Trophoblast cell (in vitro differentiated cells and primary cell): ENCODE measurements at regions not wholly inside any gene's neighbourhood (a gene's known extent, or its start where the extent isn't known, plus 50 kb on each side); places are given as distances from the start of the nearest gene placed in this dataset.
"Not testable (repeated sequence)": the region's sequence is repeated elsewhere in the genome, so short reads cannot be mapped to it uniquely, and the experiment has no call there.

Experiments
- DNase-seq, 2 donors: peaks; one replicate each; pipeline ENCODE4 v3.0.0-alpha.2; 2016
- H2AFZ ChIP-seq: 2 replicates; pipeline ENCODE4 v1.6.1; 2013; ENCODE audit warnings: low read length, moderate library complexity, mild to moderate bottlenecking; ENCODE audit not compliant: insufficient read depth, poor library complexity
- H2AK5ac ChIP-seq: 2 replicates; pipeline ENCODE4 v1.6.1; 2013; ENCODE audit warnings: mild to moderate bottlenecking, low read length
- H2BK120ac ChIP-seq: 2 replicates; pipeline ENCODE4 v1.6.1; 2013; ENCODE audit warnings: low read length, mild to moderate bottlenecking, moderate library complexity; ENCODE audit not compliant: insufficient read depth, poor library complexity
- H2BK12ac ChIP-seq: 2 replicates; pipeline ENCODE4 v1.6.1; 2013; ENCODE audit warnings: mild to moderate bottlenecking, low read length, moderate library complexity
- H2BK5ac ChIP-seq: 2 replicates; pipeline ENCODE4 v1.6.1; 2013; ENCODE audit warnings: low read length, low read depth, moderate library complexity, mild to moderate bottlenecking; ENCODE audit not compliant: poor library complexity
- H3K14ac ChIP-seq: 2 replicates; pipeline ENCODE4 v1.6.1; 2013; ENCODE audit warnings: mild to moderate bottlenecking, low read length
- H3K18ac ChIP-seq: 2 replicates; pipeline ENCODE4 v1.6.1; 2013; ENCODE audit warnings: mild to moderate bottlenecking, low read length
- H3K23ac ChIP-seq: 2 replicates; pipeline ENCODE4 v1.6.1; 2013; ENCODE audit warnings: low read length
- H3K27ac ChIP-seq: 2 replicates; pipeline ENCODE4 v1.5.1; 2013; ENCODE audit warnings: low read depth, mild to moderate bottlenecking, inconsistent platforms, low read length, moderate library complexity
- H3K27me3 ChIP-seq: 2 replicates; pipeline ENCODE4 v1.6.1; 2013; ENCODE audit warnings: inconsistent platforms, mild to moderate bottlenecking, low read length, moderate library complexity; ENCODE audit not compliant: insufficient read depth
- H3K36me3 ChIP-seq, 2 experiments: 1 replicate in 1 of 2; 2 replicates in 1 of 2; pipeline ENCODE4 v1.6.1; 2013; ENCODE audit warnings: low read length in 2 of 2, mild to moderate bottlenecking in 2 of 2, moderate library complexity in 1 of 2; ENCODE audit not compliant: insufficient read depth in 2 of 2, control insufficient read depth in 1 of 2
- H3K4ac ChIP-seq: 2 replicates; pipeline ENCODE4 v1.6.1; 2013; ENCODE audit warnings: low read depth, mild to moderate bottlenecking, low read length, moderate library complexity
- H3K4me1 ChIP-seq, 2 experiments: 1 replicate in 1 of 2; 2 replicates in 1 of 2; pipeline ENCODE4 v1.6.1; 2013; ENCODE audit warnings: low read length in 2 of 2, mild to moderate bottlenecking in 2 of 2, moderate library complexity in 1 of 2; ENCODE audit not compliant: insufficient read depth in 2 of 2, control insufficient read depth in 1 of 2
- H3K4me2 ChIP-seq: 2 replicates; pipeline ENCODE4 v1.6.1; 2013; ENCODE audit warnings: inconsistent platforms, mild to moderate bottlenecking, low read length, moderate library complexity
- H3K4me3 ChIP-seq: 2 replicates; pipeline ENCODE4 v1.5.1; 2013; ENCODE audit warnings: mild to moderate bottlenecking, low read depth, low read length, inconsistent platforms
- H3K79me1 ChIP-seq: one replicate; pipeline ENCODE4 v1.6.1; 2013; ENCODE audit warnings: low read length
- H3K79me2 ChIP-seq: 2 replicates; pipeline ENCODE4 v1.6.1; 2013; ENCODE audit warnings: low read length, mild to moderate bottlenecking; ENCODE audit not compliant: control insufficient read depth, insufficient read depth, poor library complexity
- H3K9ac ChIP-seq: 2 replicates; pipeline ENCODE4 v1.6.1; 2013; ENCODE audit warnings: mild to moderate bottlenecking, low read length
- H3K9me3 ChIP-seq: 2 replicates; pipeline ENCODE4 v1.6.1; 2013; ENCODE audit warnings: low read depth, mild to moderate bottlenecking, control low read depth, inconsistent platforms, low read length; ENCODE audit not compliant: insufficient read depth
- H4K12ac ChIP-seq: 2 replicates; pipeline ENCODE4 v1.6.1; 2013; ENCODE audit warnings: low read depth, mild to moderate bottlenecking, low read length, moderate library complexity
- H4K8ac ChIP-seq: 2 replicates; pipeline ENCODE4 v1.6.1; 2013; ENCODE audit warnings: low read depth, mild to moderate bottlenecking, low read length, moderate library complexity
- H4K91ac ChIP-seq: one replicate; pipeline ENCODE4 v1.6.1; 2013; ENCODE audit warnings: low read depth, mild to moderate bottlenecking, low read length, moderate library complexity
- WGBS: extraction: QIAGEN DNeasy Blood & Tissue Kit; methylation state at CpG from one replicate; pipeline ENCODE4 v1.1.7; 2013; ENCODE audit warnings: missing lambda C conversion rate; ENCODE audit not compliant: insufficient read length, insufficient coverage; ENCODE audit errors: extremely low coverage; 5-methylcytosine and 5-hydroxymethylcytosine counted together

DNA sequence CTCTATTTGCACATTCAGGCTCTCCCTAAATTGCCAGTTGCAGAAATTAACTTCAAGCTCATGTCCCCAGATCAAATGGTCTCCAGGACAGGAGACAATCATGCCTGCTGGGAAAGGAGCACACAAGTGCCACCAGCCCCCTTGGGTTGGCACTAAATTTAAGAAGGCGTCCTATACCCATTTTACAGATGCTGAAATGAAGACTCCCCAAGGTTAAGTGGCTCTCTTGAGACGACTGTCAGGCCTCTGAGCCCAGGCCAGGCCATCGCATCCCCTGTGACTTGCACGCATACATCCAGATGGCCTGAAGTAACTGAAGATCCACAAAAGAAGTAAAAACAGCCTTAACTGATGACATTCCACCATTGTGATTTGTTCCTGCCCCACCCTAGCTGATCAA, 232.5 kb upstream of the FOXF1 start:
- not testable (repeated sequence) for H3K4ac ChIP-seq, H4K12ac ChIP-seq, H3K23ac ChIP-seq, H3K9ac ChIP-seq, H2AFZ ChIP-seq, H2BK12ac ChIP-seq, H4K91ac ChIP-seq, H3K4me1 ChIP-seq, H3K4me2 ChIP-seq, H3K18ac ChIP-seq, H2BK5ac ChIP-seq, H3K9me3 ChIP-seq, H3K27me3 ChIP-seq, H2AK5ac ChIP-seq, H2BK120ac ChIP-seq, H3K79me1 ChIP-seq, H4K8ac ChIP-seq, H3K27ac ChIP-seq, DNase-seq, H3K4me3 ChIP-seq, H3K14ac ChIP-seq, H3K79me2 ChIP-seq, H3K36me3 ChIP-seq
- WGBS, result no CpG with 5 or more reads among the region's 4 CpGs

DNA sequence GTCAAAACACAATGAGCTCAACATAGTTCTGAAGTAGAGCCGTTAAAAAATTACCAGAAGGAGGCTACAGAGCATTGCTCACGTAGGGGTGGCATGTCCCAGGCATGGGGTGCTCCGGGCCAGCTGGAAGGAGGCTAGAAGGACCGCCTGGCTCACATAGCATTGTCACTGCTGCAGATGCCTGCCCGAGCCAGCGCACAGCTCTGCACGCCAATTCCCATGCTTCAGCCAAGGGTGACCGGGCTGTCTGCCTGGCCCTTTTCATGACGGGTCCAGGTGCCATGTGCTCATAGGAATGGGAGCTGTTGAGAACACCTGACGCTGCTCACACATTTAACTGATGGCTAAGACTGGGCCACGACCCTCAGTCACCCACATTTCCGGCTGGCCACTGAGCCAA, 228.9 kb upstream of the FOXF1 start:
- no CpG with 5 or more reads among the region's 12 CpGs for WGBS
- H3K14ac ChIP-seq, result no peak overlapping the region
- DNase-seq, result no peak
- no peak overlapping the region for H3K4me2 ChIP-seq
- no peak overlapping the region for H2AFZ ChIP-seq
- H2BK120ac ChIP-seq, result no peak overlapping the region
- no peak overlapping the region for H3K9ac ChIP-seq
- H3K79me2 ChIP-seq, result no peaks in the 10 kb centered on the region
- H3K4me3 ChIP-seq, result no peak overlapping the region
- H3K23ac ChIP-seq, result no peak overlapping the region
- H3K9me3 ChIP-seq, result peaks cover 2% of the 10 kb centered on the region
- no peak overlapping the region for H3K18ac ChIP-seq
- no peaks in the 10 kb centered on the region for H3K4me1 ChIP-seq
- H4K8ac ChIP-seq, result no peak overlapping the region
- H4K91ac ChIP-seq, result no peak overlapping the region
- H2BK5ac ChIP-seq, result no peak overlapping the region
- H2BK12ac ChIP-seq, result no peak overlapping the region
- no peaks in the 10 kb centered on the region for H3K36me3 ChIP-seq
- H2AK5ac ChIP-seq, result no peak overlapping the region
- H3K27me3 ChIP-seq, result peaks cover 19% of the 10 kb centered on the region
- H4K12ac ChIP-seq, result no peak overlapping the region
- no peak overlapping the region for H3K4ac ChIP-seq
- no peaks in the 10 kb centered on the region for H3K79me1 ChIP-seq
- no peak overlapping the region for H3K27ac ChIP-seq

DNA sequence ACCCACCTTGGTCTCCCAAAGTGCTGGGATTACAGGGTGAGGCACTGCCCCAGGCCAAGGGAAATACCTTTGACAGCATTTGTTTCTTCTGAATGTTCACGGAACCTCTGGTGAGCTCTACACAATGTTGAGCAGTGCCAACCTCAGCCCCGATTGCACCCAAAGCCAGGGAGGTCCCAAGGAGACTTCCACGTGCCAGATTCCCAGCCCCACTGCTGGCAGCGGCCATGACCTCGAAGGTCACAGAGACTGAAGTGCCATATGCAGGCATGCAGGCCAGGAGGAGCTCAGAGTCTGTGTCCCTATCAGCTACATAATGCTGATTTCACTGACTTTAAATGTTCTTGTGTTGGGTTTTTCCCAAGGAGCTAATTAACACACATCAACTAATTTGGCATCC, 226.4 kb upstream of the FOXF1 start:
- Histone ChIP-seq H3K23ac (no peak overlapping the region), H2AK5ac (no peak overlapping the region), H3K79me2 (no peaks in the 10 kb centered on the region), H3K4ac (no peak overlapping the region), H2BK5ac (no peak overlapping the region), H3K14ac (no peak overlapping the region), H4K91ac (no peak overlapping the region), H2AFZ (no peak overlapping the region), H3K18ac (no peak overlapping the region), H3K4me1 (no peaks in the 10 kb centered on the region), H3K27me3 (peaks cover 43% of the 10 kb centered on the region), H4K12ac (no peak overlapping the region), H3K9me3 (peaks cover 2% of the 10 kb centered on the region), H3K79me1 (no peaks in the 10 kb centered on the region), H2BK12ac (no peak overlapping the region), H4K8ac (no peak overlapping the region), H2BK120ac (no peak overlapping the region), H3K27ac (no peak overlapping the region), H3K4me2 (no peak overlapping the region), H3K36me3 (no peaks in the 10 kb centered on the region), H3K9ac (no peak overlapping the region), H3K4me3 (no peak overlapping the region)
- WGBS, result no CpG with 5 or more reads among the region's 5 CpGs
- no peak for DNase-seq

DNA sequence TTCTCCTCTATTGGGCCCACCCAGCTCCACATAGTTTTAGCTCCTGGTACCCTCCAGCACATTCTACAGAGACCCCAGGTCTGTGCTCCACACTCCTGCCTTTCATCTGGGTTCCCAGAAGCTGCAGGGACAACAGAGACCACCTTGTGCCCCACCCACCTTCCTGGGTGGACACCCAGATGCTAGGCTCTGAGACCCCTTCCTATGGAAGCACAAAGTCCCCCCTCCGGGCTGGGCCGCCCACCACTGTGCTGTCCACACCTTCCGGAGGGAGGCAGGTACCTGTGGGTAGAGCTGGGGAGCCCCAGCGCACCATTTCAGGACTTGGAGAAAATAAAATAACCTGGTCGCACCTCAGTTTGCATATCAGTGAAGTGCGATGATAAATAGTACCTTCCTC, 224.9 kb upstream of the FOXF1 start:
- Histone ChIP-seq H3K79me1 (no peaks in the 10 kb centered on the region), H3K18ac (no peak overlapping the region), H4K91ac (no peak overlapping the region), H3K4ac (no peak overlapping the region), H3K9ac (no peak overlapping the region), H2BK12ac (no peak overlapping the region), H4K8ac (no peak overlapping the region), H3K4me1 (no peaks in the 10 kb centered on the region), H3K27ac (no peak overlapping the region), H3K9me3 (peaks cover 2% of the 10 kb centered on the region), H4K12ac (no peak overlapping the region), H3K23ac (no peak overlapping the region), H3K4me3 (no peak overlapping the region), H3K4me2 (no peak overlapping the region), H3K27me3 (peaks cover 54% of the 10 kb centered on the region), H2BK120ac (no peak overlapping the region), H3K79me2 (no peaks in the 10 kb centered on the region), H3K36me3 (no peaks in the 10 kb centered on the region), H3K14ac (no peak overlapping the region), H2BK5ac (no peak overlapping the region), H2AFZ (no peak overlapping the region), H2AK5ac (no peak overlapping the region)
- DNase-seq, result no peak
- no CpG with 5 or more reads among the region's 6 CpGs for WGBS
